ENCODE measurements at regions not wholly inside any gene's neighbourhood (a gene's known extent, or its start where the extent isn't known, plus 50 kb on each side); places are given as distances from the start of the nearest gene placed in this dataset.
"Not testable (repeated sequence)": the region's sequence is repeated elsewhere in the genome, so short reads cannot be mapped to it uniquely, and the experiment has no call there.

GRCh38 chr9:75532233-75533050 is 358.0 kb upstream of the PCSK5 start:
- no peak for DNase-seq (ENCODE audit: low read depth in 3 of 3, low spot score in 1 of 3)

GRCh38 chr9:75539523-75539922 is 350.9 kb upstream of the PCSK5 start:
- no peak for DNase-seq (ENCODE audit: low read depth in 3 of 3, low spot score in 1 of 3)

GRCh38 chr9:75540185-75540584 is 350.3 kb upstream of the PCSK5 start:
- DNase-seq (ENCODE audit: low read depth in 3 of 3, low spot score in 1 of 3): no peak

GRCh38 chr9:75541734-75542133 is 348.7 kb upstream of the PCSK5 start:
- DNase-seq (ENCODE audit: low read depth in 3 of 3, low spot score in 1 of 3): no peak

- no peak for DNase-seq (ENCODE audit: low read depth in 3 of 3, low spot score in 1 of 3)
Observed at GRCh38 chr9:75544815-75545214, 345.7 kb upstream of the PCSK5 start.

GRCh38 chr9:75545287-75545686 is 345.2 kb upstream of the PCSK5 start:
- DNase-seq (ENCODE audit: low read depth in 3 of 3, low spot score in 1 of 3): no peak

GRCh38 chr9:75548871-75549270 is 341.6 kb upstream of the PCSK5 start:
- DNase-seq (ENCODE audit: low read depth in 3 of 3, low spot score in 1 of 3): no peak

GRCh38 chr9:75551861-75552260 is 338.6 kb upstream of the PCSK5 start:
- DNase-seq (ENCODE audit: low read depth in 3 of 3, low spot score in 1 of 3): no peak

GRCh38 chr9:75552941-75553340 is 337.5 kb upstream of the PCSK5 start:
- DNase-seq (ENCODE audit: low read depth in 3 of 3, low spot score in 1 of 3): no peak

- DNase-seq (ENCODE audit: low read depth in 3 of 3, low spot score in 1 of 3): not testable (repeated sequence)
Observed at GRCh38 chr9:75566813-75567212, 323.7 kb upstream of the PCSK5 start.

- DNase-seq (ENCODE audit: low read depth in 3 of 3, low spot score in 1 of 3): no peak
Observed at GRCh38 chr9:75570538-75570937, 319.9 kb upstream of the PCSK5 start.

- no peak for DNase-seq (ENCODE audit: low read depth in 3 of 3, low spot score in 1 of 3)
Observed at GRCh38 chr9:75574569-75574968, 315.9 kb upstream of the PCSK5 start.

GRCh38 chr9:75582870-75583269 is 307.6 kb upstream of the PCSK5 start:
- no peak for DNase-seq (ENCODE audit: low read depth in 3 of 3, low spot score in 1 of 3)

GRCh38 chr9:75588808-75589207 is 301.7 kb upstream of the PCSK5 start:
- DNase-seq (ENCODE audit: low read depth in 3 of 3, low spot score in 1 of 3): no peak

- DNase-seq (ENCODE audit: low read depth in 3 of 3, low spot score in 1 of 3): no peak
Observed at GRCh38 chr9:75589497-75589896, 301.0 kb upstream of the PCSK5 start.

GRCh38 chr9:75591972-75592371 is 298.5 kb upstream of the PCSK5 start:
- no peak for DNase-seq (ENCODE audit: low read depth in 3 of 3, low spot score in 1 of 3)

GRCh38 chr9:75592586-75592985 is 297.9 kb upstream of the PCSK5 start:
- DNase-seq (ENCODE audit: low read depth in 3 of 3, low spot score in 1 of 3): no peak

GRCh38 chr9:75593920-75594319 is 296.6 kb upstream of the PCSK5 start:
- no peak for DNase-seq (ENCODE audit: low read depth in 3 of 3, low spot score in 1 of 3)

- no peak for DNase-seq (ENCODE audit: low read depth in 3 of 3, low spot score in 1 of 3)
Observed at GRCh38 chr9:75599126-75599525, 291.3 kb upstream of the PCSK5 start.

- no peak for DNase-seq (ENCODE audit: low read depth in 3 of 3, low spot score in 1 of 3)
Observed at GRCh38 chr9:75601280-75601679, 289.2 kb upstream of the PCSK5 start.

- DNase-seq (ENCODE audit: low read depth in 3 of 3, low spot score in 1 of 3): no peak
Observed at GRCh38 chr9:75602060-75602459, 288.4 kb upstream of the PCSK5 start.

- no peak for DNase-seq (ENCODE audit: low read depth in 3 of 3, low spot score in 1 of 3)
Observed at GRCh38 chr9:75604661-75605060, 285.8 kb upstream of the PCSK5 start.

GRCh38 chr9:75607521-75607920 is 283.0 kb upstream of the PCSK5 start:
- DNase-seq (ENCODE audit: low read depth in 3 of 3, low spot score in 1 of 3): no peak
